Head of caudate nucleus (tissue), 42 donors: ENCODE measurements at regions not wholly inside any gene's neighbourhood (a gene's known extent, or its start where the extent isn't known, plus 50 kb on each side); places are given as distances from the start of the nearest gene placed in this dataset.

ENCODE experiments used
- DNase-seq, 42 donors: peaks; one replicate each; pipeline versions ENCODE4 v3.0.0 to v3.0.0-alpha.2; 2020 to 2021; ENCODE audit warnings: mixed read lengths in 7 of 42
- intact Hi-C: fragments of 100-400 bp; cut with DNase I; formaldehyde crosslinking; loops from one replicate; pipeline ENCODE4 v1.15.0; 2022

- intact Hi-C loops: no loop called here
Measured at GRCh38 chr5:175803736-175804454, 67.5 kb upstream of the CPLX2 start.

GRCh38 chr5:175805256-175806011, 65.9 kb upstream of the CPLX2 start:
- DNase-seq: no peak
- intact Hi-C loops: no loop called here

More at GRCh38 chr5:175803736-175804454, 67.5 kb upstream of the CPLX2 start:
- no peak for DNase-seq

- intact Hi-C loops: no loop called here
- no peak for DNase-seq
Measured at GRCh38 chr5:175808711-175809110, 62.7 kb upstream of the CPLX2 start.

GRCh38 chr5:175809531-175810121, 61.8 kb upstream of the CPLX2 start:
- DNase-seq: no peak
- intact Hi-C loops: no loop called here

GRCh38 chr5:175810457-175810856, 60.9 kb upstream of the CPLX2 start:
- peak in 30 of 42 donors; percentile 23 to 86 (median 55) for DNase-seq
- intact Hi-C loops: no loop called here

- intact Hi-C loops: no loop called here
- DNase-seq: no peak
Measured at GRCh38 chr5:175811589-175811988, 59.8 kb upstream of the CPLX2 start.

- peak in 1 of 42 donors; percentile 2 for DNase-seq
- intact Hi-C loops: no loop called here
Measured at GRCh38 chr5:175813943-175814630, 57.3 kb upstream of the CPLX2 start.

- intact Hi-C loops: no loop called here
- peak in 17 of 42 donors; percentile 7 to 73 (median 35) for DNase-seq
Measured at GRCh38 chr5:175814691-175815090, 56.7 kb upstream of the CPLX2 start.

- intact Hi-C loops: no loop called here
- no peak for DNase-seq
Measured at GRCh38 chr5:175815126-175815913, 56.1 kb upstream of the CPLX2 start.

GRCh38 chr5:175816348-175816747, 55.0 kb upstream of the CPLX2 start:
- DNase-seq: no peak
- intact Hi-C loops: no loop called here

GRCh38 chr5:175819090-175819425, 52.3 kb upstream of the CPLX2 start:
- no peak for DNase-seq
- intact Hi-C loops: no loop called here

- DNase-seq: no peak
- intact Hi-C loops: no loop called here
Measured at GRCh38 chr5:175820230-175820629, 51.1 kb upstream of the CPLX2 start.
